Astrocyte (in vitro differentiated cells and primary cell): ENCODE measurements at regions not wholly inside any gene's neighbourhood (a gene's known extent, or its start where the extent isn't known, plus 50 kb on each side); places are given as distances from the start of the nearest gene placed in this dataset.

ENCODE experiments used
- CTCF ChIP-seq: IDR thresholded peaks from 2 replicates; pipeline ENCODE4 v1.5.1; 2011; ENCODE audit warnings: low read depth, mild to moderate bottlenecking, inconsistent platforms, low read length, moderate library complexity; ENCODE audit not compliant: insufficient read depth
- EZH2 ChIP-seq: IDR thresholded peaks from 2 replicates; pipeline ENCODE4 v1.6.1; 2012; ENCODE audit warnings: mild to moderate bottlenecking, low read length, inconsistent platforms; ENCODE audit not compliant: insufficient read depth

GRCh38 chr2:216792222-216793021 is 67.4 kb downstream of the TNP1 start:
- no peak for TF ChIP-seq EZH2
- TF ChIP-seq CTCF, result no peak
